ENCODE measurements at regions not wholly inside any gene's neighbourhood (a gene's known extent, or its start where the extent isn't known, plus 50 kb on each side); places are given as distances from the start of the nearest gene placed in this dataset.

DNA sequence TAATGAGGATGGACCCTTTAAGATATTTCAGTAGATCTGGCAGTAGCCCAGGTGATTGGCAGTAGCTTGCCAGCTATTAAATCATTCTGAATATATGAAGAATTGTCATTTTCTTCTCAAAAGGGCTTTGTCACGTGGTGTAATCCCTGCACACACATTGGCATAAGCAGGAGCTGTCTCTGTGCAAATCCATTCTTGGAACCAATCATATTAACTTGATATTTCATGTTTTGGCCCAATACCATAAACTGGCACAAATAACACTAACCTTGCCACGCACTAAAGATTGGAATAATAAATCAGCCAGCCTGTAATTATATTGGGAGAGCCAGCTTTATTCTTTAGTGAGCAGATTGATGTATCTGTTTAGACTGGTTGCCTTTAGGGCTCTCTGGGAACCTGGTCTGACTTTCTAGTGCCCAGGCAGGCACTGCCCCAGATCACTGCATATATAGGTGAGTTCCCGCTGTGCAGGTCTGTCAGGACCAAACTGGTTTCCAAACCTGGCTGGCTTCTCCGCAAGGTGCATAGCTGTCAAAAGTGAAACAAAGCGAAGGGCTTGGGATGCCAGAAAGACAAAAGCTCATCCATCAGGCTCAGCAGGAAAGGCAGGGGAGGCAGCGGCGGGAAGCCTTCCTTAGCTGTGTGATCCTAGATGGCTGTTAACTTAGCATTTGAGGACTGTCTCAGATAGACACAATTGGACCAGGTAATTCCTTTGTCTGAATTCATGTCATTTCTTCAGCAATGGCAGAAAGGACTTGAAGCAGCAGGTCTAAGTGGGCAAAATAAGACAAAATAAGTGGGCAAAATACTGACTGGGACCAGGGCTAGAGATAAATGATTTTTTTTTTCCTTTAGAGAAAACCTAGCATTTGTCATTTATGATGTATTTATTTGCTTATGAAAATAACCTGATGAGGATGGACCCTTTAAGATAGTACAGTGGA is 128.8 kb upstream of the DYRK2 start:
- Histone ChIP-seq H3K9me3 (ENCODE audit: control insufficient read depth in 4 of 4, low read length in 3 of 4) (no peaks in the 10 kb centered on the region), H3K27me3 (ENCODE audit: control insufficient read depth in 4 of 4, insufficient read depth in 4 of 4, low read length in 3 of 4) (peaks cover 0 to 2% (median 0%) of the 10 kb centered on the region in 4 donors), H3K4me3 (ENCODE audit: low read depth in 1 of 3, low read length in 3 of 3) (no peak overlapping the region), H3K9ac (ENCODE audit: low read depth in 1 of 2, low read length in 2 of 2) (no peak overlapping the region), H3K4me1 (ENCODE audit: control insufficient read depth in 4 of 4, insufficient read depth in 4 of 4, low read length in 3 of 4) (no peaks in the 10 kb centered on the region), H3K27ac (ENCODE audit: low read depth in 1 of 2, low read length in 2 of 2) (no peak overlapping the region), H3K36me3 (ENCODE audit: control insufficient read depth in 4 of 4, insufficient read depth in 3 of 4, low read depth in 1 of 4, low read length in 3 of 4) (no peaks in the 10 kb centered on the region)
- no peak for TF ChIP-seq FOXA1 (IDR thresholded peaks at IDR 0.05)
- TF ChIP-seq JUND (IDR thresholded peaks at IDR 0.05) = no peak
- TF ChIP-seq, protein P1, sequence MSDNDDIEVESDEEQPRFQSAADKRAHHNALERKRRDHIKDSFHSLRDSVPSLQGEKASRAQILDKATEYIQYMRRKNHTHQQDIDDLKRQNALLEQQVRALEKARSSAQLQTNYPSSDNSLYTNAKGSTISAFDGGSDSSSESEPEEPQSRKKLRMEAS (IDR thresholded peaks at IDR 0.05) = no peak
- TF ChIP-seq, protein P2, sequence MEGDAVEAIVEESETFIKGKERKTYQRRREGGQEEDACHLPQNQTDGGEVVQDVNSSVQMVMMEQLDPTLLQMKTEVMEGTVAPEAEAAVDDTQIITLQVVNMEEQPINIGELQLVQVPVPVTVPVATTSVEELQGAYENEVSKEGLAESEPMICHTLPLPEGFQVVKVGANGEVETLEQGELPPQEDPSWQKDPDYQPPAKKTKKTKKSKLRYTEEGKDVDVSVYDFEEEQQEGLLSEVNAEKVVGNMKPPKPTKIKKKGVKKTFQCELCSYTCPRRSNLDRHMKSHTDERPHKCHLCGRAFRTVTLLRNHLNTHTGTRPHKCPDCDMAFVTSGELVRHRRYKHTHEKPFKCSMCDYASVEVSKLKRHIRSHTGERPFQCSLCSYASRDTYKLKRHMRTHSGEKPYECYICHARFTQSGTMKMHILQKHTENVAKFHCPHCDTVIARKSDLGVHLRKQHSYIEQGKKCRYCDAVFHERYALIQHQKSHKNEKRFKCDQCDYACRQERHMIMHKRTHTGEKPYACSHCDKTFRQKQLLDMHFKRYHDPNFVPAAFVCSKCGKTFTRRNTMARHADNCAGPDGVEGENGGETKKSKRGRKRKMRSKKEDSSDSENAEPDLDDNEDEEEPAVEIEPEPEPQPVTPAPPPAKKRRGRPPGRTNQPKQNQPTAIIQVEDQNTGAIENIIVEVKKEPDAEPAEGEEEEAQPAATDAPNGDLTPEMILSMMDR (IDR thresholded peaks at IDR 0.05; ENCODE audit: low read depth, low read length, missing input control) = no peak
- TF ChIP-seq SP1 (IDR thresholded peaks at IDR 0.05) = no peak
- no peak for TF ChIP-seq YY1 (IDR thresholded peaks at IDR 0.05)
- TF ChIP-seq FOXA2 (IDR thresholded peaks at IDR 0.05) = no peak
- TF ChIP-seq, protein P3, sequence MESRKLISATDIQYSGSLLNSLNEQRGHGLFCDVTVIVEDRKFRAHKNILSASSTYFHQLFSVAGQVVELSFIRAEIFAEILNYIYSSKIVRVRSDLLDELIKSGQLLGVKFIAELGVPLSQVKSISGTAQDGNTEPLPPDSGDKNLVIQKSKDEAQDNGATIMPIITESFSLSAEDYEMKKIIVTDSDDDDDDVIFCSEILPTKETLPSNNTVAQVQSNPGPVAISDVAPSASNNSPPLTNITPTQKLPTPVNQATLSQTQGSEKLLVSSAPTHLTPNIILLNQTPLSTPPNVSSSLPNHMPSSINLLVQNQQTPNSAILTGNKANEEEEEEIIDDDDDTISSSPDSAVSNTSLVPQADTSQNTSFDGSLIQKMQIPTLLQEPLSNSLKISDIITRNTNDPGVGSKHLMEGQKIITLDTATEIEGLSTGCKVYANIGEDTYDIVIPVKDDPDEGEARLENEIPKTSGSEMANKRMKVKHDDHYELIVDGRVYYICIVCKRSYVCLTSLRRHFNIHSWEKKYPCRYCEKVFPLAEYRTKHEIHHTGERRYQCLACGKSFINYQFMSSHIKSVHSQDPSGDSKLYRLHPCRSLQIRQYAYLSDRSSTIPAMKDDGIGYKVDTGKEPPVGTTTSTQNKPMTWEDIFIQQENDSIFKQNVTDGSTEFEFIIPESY (IDR thresholded peaks at IDR 0.05) = no peak
- TF ChIP-seq HNF4G (IDR thresholded peaks at IDR 0.05) = no peak
- TF ChIP-seq RXRA (IDR thresholded peaks at IDR 0.05) = no peak
- no peak for TF ChIP-seq EGR1 (IDR thresholded peaks at IDR 0.05; ENCODE audit: low read depth in 2 of 2)
- no peak for TF ChIP-seq HNF4A (conservative IDR thresholded peaks at IDR 0.05)
- TF ChIP-seq, protein P4, sequence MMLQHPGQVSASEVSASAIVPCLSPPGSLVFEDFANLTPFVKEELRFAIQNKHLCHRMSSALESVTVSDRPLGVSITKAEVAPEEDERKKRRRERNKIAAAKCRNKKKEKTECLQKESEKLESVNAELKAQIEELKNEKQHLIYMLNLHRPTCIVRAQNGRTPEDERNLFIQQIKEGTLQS (IDR thresholded peaks at IDR 0.05) = no peak
- TF ChIP-seq RAD21 (IDR thresholded peaks at IDR 0.05) = no peak
- no peak for TF ChIP-seq GABPA (IDR thresholded peaks at IDR 0.05 in 1 of 2, conservative IDR thresholded peaks at IDR 0.05 in 1 of 2)
- TF ChIP-seq NR2F2 (IDR thresholded peaks at IDR 0.05) = no peak
- no peak for TF ChIP-seq TAF1 (conservative IDR thresholded peaks at IDR 0.05)
- TF ChIP-seq, protein P5, sequence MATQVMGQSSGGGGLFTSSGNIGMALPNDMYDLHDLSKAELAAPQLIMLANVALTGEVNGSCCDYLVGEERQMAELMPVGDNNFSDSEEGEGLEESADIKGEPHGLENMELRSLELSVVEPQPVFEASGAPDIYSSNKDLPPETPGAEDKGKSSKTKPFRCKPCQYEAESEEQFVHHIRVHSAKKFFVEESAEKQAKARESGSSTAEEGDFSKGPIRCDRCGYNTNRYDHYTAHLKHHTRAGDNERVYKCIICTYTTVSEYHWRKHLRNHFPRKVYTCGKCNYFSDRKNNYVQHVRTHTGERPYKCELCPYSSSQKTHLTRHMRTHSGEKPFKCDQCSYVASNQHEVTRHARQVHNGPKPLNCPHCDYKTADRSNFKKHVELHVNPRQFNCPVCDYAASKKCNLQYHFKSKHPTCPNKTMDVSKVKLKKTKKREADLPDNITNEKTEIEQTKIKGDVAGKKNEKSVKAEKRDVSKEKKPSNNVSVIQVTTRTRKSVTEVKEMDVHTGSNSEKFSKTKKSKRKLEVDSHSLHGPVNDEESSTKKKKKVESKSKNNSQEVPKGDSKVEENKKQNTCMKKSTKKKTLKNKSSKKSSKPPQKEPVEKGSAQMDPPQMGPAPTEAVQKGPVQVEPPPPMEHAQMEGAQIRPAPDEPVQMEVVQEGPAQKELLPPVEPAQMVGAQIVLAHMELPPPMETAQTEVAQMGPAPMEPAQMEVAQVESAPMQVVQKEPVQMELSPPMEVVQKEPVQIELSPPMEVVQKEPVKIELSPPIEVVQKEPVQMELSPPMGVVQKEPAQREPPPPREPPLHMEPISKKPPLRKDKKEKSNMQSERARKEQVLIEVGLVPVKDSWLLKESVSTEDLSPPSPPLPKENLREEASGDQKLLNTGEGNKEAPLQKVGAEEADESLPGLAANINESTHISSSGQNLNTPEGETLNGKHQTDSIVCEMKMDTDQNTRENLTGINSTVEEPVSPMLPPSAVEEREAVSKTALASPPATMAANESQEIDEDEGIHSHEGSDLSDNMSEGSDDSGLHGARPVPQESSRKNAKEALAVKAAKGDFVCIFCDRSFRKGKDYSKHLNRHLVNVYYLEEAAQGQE (IDR thresholded peaks at IDR 0.05) = no peak
- WGBS = 63% methylated on average over 7 of the region's 7 CpGs
- DNase-seq (ENCODE audit: low spot score) = no peak
